WTC11 (cell line): ENCODE measurements at regions not wholly inside any gene's neighbourhood (a gene's known extent, or its start where the extent isn't known, plus 50 kb on each side); places are given as distances from the start of the nearest gene placed in this dataset.

Experiments
- ATAC-seq: fragments of 200-7000 bp; cut with Tn5 transposase; 2 replicates; pipeline ENCODE4 v1.10.0; 2021; ENCODE audit warnings: mild to moderate bottlenecking, moderate library complexity
- CTCF ChIA-PET: fragments of 300-600 bp; sonication (Branson Sonifier 250); formaldehyde crosslinking; loops from one replicate; lab custom pipeline; 2021; ENCODE audit warnings: antibody characterized with exemption; lab: Charles Lee
- POLR2A ChIA-PET: fragments of 350-600 bp; sonication (Branson Sonifier 250); formaldehyde crosslinking; loops from one replicate; lab custom pipeline; 2021; ENCODE audit warnings: antibody characterized with exemption; lab: Charles Lee
- DNase-seq: peaks from one replicate; pipeline ENCODE4 v3.0.0; 2021; ENCODE audit warnings: low spot score
- H3K27ac Mint-ChIP-seq: 2 replicates; pipeline ENCODE4 v1.8.0; 2021; ENCODE audit warnings: mixed read lengths
- H3K27me3 Mint-ChIP-seq: 2 replicates; pipeline ENCODE4 v1.8.0; 2021; ENCODE audit warnings: low read depth, mild to moderate bottlenecking, moderate library complexity, mixed read lengths
- H3K36me3 Mint-ChIP-seq: 2 replicates; pipeline ENCODE4 v1.8.0; 2021; ENCODE audit warnings: mixed read lengths
- H3K4me1 Mint-ChIP-seq: 2 replicates; pipeline ENCODE4 v1.8.0; 2022; ENCODE audit warnings: mixed read lengths
- H3K4me3 Mint-ChIP-seq: 2 replicates; pipeline ENCODE4 v1.8.0; 2021; ENCODE audit warnings: mild to moderate bottlenecking, moderate library complexity, mixed read lengths
- H3K9me3 Mint-ChIP-seq: 2 replicates; pipeline ENCODE4 v1.8.0; 2021; ENCODE audit warnings: mixed read lengths
- ATF6 ChIP-seq: sonication (generic); formaldehyde crosslinking; IDR thresholded peaks from 2 replicates; pipeline ENCODE4 v1.8.1; 2023; ENCODE audit warnings: mild to moderate bottlenecking, missing genetic modification reagents
- FOXP4 ChIP-seq: sonication (generic); formaldehyde crosslinking; IDR thresholded peaks from 2 replicates; pipeline ENCODE4 v1.8.0; 2022; ENCODE audit warnings: mild to moderate bottlenecking, missing genetic modification reagents
- GRHL2 ChIP-seq: fragments of 250-450 bp; sonication (Bioruptor Pico); IDR thresholded peaks from 2 replicates; pipeline ENCODE4 v1.8.0; 2022; ENCODE audit warnings: mild to moderate bottlenecking, moderate library complexity; ENCODE audit not compliant: insufficient replicate concordance, severe bottlenecking
- HMGXB4 ChIP-seq: sonication (generic); formaldehyde crosslinking; IDR thresholded peaks from 2 replicates; pipeline ENCODE4 v1.8.1; 2023; ENCODE audit warnings: mild to moderate bottlenecking, moderate library complexity, missing genetic modification reagents
- SMAD4 ChIP-seq: sonication (generic); formaldehyde crosslinking; IDR thresholded peaks from 2 replicates; pipeline ENCODE4 v1.8.0; 2022; ENCODE audit warnings: mild to moderate bottlenecking, missing genetic modification reagents
- ZNF416 ChIP-seq: fragments of 250-450 bp; sonication (Bioruptor Pico); IDR thresholded peaks from 2 replicates; pipeline ENCODE4 v1.9.0; 2021; ENCODE audit warnings: mild to moderate bottlenecking, inconsistent platforms
- TF ChIP-seq, protein P1 (sequence below): sonication (generic); formaldehyde crosslinking; IDR thresholded peaks from 2 replicates; pipeline ENCODE4 v1.8.1; 2023; ENCODE audit warnings: mild to moderate bottlenecking, missing genetic modification reagents, borderline replicate concordance
- TF ChIP-seq, protein P2 (sequence below): sonication (generic); formaldehyde crosslinking; IDR thresholded peaks from 2 replicates; pipeline ENCODE4 v1.8.0; 2022; ENCODE audit warnings: missing genetic modification reagents
- TF ChIP-seq, protein P3 (sequence below): sonication (generic); formaldehyde crosslinking; IDR thresholded peaks from 2 replicates; pipeline ENCODE4 v1.8.0; 2023; ENCODE audit warnings: mild to moderate bottlenecking, missing genetic modification reagents

DNA sequence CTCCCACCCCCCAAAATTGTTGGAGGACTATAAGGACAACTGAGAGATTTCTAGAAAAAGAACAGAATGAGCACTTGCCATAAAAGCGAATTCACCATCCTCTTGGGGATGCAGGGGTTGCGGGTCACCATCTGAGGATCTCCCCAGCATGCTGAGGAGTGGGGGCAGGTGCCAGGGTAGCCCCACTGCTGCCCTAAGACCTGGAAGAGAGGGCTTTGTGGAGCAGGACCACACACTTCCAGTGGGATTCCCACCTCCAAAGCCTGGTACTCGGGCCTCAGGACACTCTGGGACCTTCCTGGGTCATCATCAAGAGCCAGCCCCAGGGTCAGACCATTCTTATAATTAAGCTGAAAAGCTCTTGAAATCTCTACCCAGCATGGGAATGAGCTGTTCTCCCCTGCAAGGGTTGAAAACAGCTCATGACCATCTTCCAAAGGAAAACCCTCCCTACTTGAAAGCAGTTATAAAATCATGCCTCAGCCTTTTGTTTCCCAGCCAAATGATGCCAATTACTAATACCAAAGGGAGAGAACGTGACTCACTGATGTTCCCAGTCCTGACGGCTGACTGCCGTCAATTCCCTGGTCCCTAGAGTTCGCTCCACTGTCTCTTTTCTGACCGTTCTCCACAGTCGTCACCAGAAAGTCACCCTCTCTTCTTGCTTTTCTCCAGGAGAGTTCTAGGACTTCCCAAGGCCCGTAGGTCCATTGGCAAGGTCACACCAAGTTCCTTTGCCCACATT lies 76.8 kb upstream of the CREB3L1 start (continued):
- TF ChIP-seq, protein P1, sequence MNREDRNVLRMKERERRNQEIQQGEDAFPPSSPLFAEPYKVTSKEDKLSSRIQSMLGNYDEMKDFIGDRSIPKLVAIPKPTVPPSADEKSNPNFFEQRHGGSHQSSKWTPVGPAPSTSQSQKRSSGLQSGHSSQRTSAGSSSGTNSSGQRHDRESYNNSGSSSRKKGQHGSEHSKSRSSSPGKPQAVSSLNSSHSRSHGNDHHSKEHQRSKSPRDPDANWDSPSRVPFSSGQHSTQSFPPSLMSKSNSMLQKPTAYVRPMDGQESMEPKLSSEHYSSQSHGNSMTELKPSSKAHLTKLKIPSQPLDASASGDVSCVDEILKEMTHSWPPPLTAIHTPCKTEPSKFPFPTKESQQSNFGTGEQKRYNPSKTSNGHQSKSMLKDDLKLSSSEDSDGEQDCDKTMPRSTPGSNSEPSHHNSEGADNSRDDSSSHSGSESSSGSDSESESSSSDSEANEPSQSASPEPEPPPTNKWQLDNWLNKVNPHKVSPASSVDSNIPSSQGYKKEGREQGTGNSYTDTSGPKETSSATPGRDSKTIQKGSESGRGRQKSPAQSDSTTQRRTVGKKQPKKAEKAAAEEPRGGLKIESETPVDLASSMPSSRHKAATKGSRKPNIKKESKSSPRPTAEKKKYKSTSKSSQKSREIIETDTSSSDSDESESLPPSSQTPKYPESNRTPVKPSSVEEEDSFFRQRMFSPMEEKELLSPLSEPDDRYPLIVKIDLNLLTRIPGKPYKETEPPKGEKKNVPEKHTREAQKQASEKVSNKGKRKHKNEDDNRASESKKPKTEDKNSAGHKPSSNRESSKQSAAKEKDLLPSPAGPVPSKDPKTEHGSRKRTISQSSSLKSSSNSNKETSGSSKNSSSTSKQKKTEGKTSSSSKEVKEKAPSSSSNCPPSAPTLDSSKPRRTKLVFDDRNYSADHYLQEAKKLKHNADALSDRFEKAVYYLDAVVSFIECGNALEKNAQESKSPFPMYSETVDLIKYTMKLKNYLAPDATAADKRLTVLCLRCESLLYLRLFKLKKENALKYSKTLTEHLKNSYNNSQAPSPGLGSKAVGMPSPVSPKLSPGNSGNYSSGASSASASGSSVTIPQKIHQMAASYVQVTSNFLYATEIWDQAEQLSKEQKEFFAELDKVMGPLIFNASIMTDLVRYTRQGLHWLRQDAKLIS (CRISPR knock-in tag): no peak
- no peak for TF ChIP-seq ZNF416 (CRISPR knock-in tag)
- TF ChIP-seq SMAD4: no peak
- TF ChIP-seq HMGXB4 (CRISPR knock-in tag): no peak
- TF ChIP-seq, protein P2, sequence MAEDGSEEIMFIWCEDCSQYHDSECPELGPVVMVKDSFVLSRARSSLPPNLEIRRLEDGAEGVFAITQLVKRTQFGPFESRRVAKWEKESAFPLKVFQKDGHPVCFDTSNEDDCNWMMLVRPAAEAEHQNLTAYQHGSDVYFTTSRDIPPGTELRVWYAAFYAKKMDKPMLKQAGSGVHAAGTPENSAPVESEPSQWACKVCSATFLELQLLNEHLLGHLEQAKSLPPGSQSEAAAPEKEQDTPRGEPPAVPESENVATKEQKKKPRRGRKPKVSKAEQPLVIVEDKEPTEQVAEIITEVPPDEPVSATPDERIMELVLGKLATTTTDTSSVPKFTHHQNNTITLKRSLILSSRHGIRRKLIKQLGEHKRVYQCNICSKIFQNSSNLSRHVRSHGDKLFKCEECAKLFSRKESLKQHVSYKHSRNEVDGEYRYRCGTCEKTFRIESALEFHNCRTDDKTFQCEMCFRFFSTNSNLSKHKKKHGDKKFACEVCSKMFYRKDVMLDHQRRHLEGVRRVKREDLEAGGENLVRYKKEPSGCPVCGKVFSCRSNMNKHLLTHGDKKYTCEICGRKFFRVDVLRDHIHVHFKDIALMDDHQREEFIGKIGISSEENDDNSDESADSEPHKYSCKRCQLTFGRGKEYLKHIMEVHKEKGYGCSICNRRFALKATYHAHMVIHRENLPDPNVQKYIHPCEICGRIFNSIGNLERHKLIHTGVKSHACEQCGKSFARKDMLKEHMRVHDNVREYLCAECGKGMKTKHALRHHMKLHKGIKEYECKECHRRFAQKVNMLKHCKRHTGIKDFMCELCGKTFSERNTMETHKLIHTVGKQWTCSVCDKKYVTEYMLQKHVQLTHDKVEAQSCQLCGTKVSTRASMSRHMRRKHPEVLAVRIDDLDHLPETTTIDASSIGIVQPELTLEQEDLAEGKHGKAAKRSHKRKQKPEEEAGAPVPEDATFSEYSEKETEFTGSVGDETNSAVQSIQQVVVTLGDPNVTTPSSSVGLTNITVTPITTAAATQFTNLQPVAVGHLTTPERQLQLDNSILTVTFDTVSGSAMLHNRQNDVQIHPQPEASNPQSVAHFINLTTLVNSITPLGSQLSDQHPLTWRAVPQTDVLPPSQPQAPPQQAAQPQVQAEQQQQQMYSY: no peak
- TF ChIP-seq GRHL2 (CRISPR knock-in tag): no peak
- TF ChIP-seq ATF6 (CRISPR knock-in tag): no peak

DNA sequence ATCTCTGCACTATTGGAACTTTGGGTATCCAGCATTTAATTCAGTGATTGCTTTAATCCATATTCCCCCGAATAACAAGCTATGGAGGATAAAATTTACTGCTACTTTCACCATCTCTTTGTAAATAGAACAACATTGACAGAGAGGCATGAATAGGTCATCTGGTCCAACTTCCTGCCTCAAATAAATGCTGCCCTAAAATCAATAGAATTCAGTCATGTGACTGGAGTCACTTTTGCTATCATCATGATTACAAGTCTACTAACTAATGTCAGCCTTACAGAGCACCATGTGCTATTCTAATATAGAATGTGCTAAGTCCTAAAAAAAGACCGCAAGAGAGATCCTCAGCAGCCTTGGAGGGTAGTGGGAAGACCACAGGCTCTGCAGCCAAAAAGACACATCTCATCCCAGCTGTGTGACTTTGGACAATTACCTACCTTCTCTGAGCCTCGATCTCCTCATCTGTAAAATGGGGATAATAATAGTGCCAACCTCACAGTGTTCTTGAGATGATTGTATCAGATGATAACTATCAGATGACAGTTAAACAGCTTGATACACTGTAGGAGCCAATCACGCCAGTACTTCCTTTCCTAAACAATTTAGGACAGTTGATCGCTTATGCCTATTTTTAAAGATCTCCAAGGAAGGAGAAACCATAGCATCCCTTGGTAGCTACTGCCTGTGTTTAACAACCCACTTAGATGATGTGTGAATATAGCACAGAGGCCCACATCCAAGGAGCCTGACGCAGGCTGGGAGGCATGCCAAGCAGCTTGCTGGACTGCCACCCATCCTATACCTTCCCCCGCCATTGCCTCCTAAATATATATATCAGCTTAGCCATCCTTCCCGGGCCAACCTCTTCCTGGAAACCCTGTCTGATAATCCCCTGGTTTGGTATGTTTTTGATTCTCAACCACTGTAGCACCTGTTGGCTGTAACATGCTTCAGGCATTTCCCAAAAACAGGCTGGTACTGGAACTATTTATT lies 77.3 kb upstream of the PHF21A start:
- CTCF ChIA-PET: no interaction called here

More for the DNA sequence above, 77.3 kb upstream of the PHF21A start:
- DNase-seq (no peak), ATAC-seq (no peak)
- Mint-ChIP-seq H3K4me3 (no peak overlapping the region), H3K9me3 (no peaks in the 10 kb centered on the region), H3K27me3 (peaks cover 6% of the 10 kb centered on the region; the same call in 1 of the 2 replicates), H3K27ac (no peak overlapping the region), H3K4me1 (peaks cover 12% of the 10 kb centered on the region), H3K36me3 (no peaks in the 10 kb centered on the region)
- TF ChIP-seq ATF6 (CRISPR knock-in tag) (no peak), FOXP4 (CRISPR knock-in tag) (no peak)
- TF ChIP-seq, protein P3, sequence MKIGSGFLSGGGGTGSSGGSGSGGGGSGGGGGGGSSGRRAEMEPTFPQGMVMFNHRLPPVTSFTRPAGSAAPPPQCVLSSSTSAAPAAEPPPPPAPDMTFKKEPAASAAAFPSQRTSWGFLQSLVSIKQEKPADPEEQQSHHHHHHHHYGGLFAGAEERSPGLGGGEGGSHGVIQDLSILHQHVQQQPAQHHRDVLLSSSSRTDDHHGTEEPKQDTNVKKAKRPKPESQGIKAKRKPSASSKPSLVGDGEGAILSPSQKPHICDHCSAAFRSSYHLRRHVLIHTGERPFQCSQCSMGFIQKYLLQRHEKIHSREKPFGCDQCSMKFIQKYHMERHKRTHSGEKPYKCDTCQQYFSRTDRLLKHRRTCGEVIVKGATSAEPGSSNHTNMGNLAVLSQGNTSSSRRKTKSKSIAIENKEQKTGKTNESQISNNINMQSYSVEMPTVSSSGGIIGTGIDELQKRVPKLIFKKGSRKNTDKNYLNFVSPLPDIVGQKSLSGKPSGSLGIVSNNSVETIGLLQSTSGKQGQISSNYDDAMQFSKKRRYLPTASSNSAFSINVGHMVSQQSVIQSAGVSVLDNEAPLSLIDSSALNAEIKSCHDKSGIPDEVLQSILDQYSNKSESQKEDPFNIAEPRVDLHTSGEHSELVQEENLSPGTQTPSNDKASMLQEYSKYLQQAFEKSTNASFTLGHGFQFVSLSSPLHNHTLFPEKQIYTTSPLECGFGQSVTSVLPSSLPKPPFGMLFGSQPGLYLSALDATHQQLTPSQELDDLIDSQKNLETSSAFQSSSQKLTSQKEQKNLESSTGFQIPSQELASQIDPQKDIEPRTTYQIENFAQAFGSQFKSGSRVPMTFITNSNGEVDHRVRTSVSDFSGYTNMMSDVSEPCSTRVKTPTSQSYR: no peak
- POLR2A ChIA-PET: no interaction called here
